SK-N-MC (cell line): ENCODE measurements at regions not wholly inside any gene's neighbourhood (a gene's known extent, or its start where the extent isn't known, plus 50 kb on each side); places are given as distances from the start of the nearest gene placed in this dataset.
A peak's percentile ranks its signal among the peaks of the same experiment; 100 is the strongest.

ENCODE experiments used
- DNase-seq: peaks from one replicate; pipeline ENCODE4 v3.0.0-alpha.2; 2011; ENCODE audit warnings: low read depth, low spot score
- H3K27ac ChIP-seq: fragments of 200-600 bp; sonication (generic); 2 replicates; pipeline ENCODE4 v1.5.1; 2016; ENCODE audit warnings: mixed run types
- H3K36me3 ChIP-seq: fragments of 200-600 bp; sonication (generic); 2 replicates; pipeline ENCODE4 v1.6.1; 2017; ENCODE audit warnings: antibody characterized with exemption, low read length, mixed read lengths; ENCODE audit not compliant: insufficient read depth
- H3K4me3 ChIP-seq: fragments of 200-600 bp; sonication (generic); 2 replicates; pipeline ENCODE4 v1.5.1; 2016
- H3K9ac ChIP-seq: fragments of 200-600 bp; sonication (generic); 2 replicates; pipeline ENCODE4 v1.8.0; 2017; ENCODE audit warnings: mixed run types, mixed read lengths; ENCODE audit not compliant: insufficient read length
- H3K9me3 ChIP-seq: fragments of 200-600 bp; sonication (generic); 2 replicates; pipeline ENCODE4 v1.6.1; 2017; ENCODE audit warnings: low read depth, mild to moderate bottlenecking, antibody characterized with exemption, low read length, moderate library complexity, mixed read lengths
- EZH2 ChIP-seq: fragments of 200-600 bp; sonication (generic); IDR thresholded peaks from one replicate; pipeline ENCODE4 v1.6.1; 2017; ENCODE audit warnings: antibody characterized with exemption
- FOXP2 ChIP-seq: optimal IDR thresholded peaks from 2 replicates; pipeline ENCODE3; 2011; ENCODE audit warnings: mild to moderate bottlenecking, moderate library complexity; ENCODE audit not compliant: insufficient read depth; ENCODE audit errors: extremely low read length, control extremely low read depth
- POLR2AphosphoS5 ChIP-seq: IDR thresholded peaks from 2 replicates; pipeline ENCODE4 v1.6.1; 2012; ENCODE audit warnings: mild to moderate bottlenecking, low read depth, low read length, borderline replicate concordance

- Histone ChIP-seq H3K9ac (no peak overlapping the region), H3K27ac (no peak overlapping the region), H3K9me3 (no peaks in the 10 kb centered on the region), H3K36me3 (no peaks in the 10 kb centered on the region), H3K4me3 (no peak overlapping the region)
- no peak for DNase-seq
- TF ChIP-seq EZH2 (no peak), POLR2AphosphoS5 (no peak), FOXP2 (no peak)
Observed at GRCh38 chr10:27599546-27599945, 95.4 kb downstream of the RAB18 start.

- Histone ChIP-seq H3K9me3 (no peaks in the 10 kb centered on the region), H3K27ac (no peak overlapping the region), H3K9ac (no peak overlapping the region), H3K36me3 (no peaks in the 10 kb centered on the region), H3K4me3 (no peak overlapping the region)
- no peak for DNase-seq
- TF ChIP-seq POLR2AphosphoS5 (no peak), EZH2 (no peak), FOXP2 (no peak)
Observed at GRCh38 chr10:27600930-27601329, 96.8 kb downstream of the RAB18 start.

GRCh38 chr10:27601503-27601902 lies 97.4 kb downstream of the RAB18 start:
- no peaks in the 10 kb centered on the region for H3K9me3 ChIP-seq
- no peak overlapping the region for H3K9ac ChIP-seq
- H3K4me3 ChIP-seq, result no peak overlapping the region
- DNase-seq, result no peak
- no peak for TF ChIP-seq FOXP2
- no peak for TF ChIP-seq POLR2AphosphoS5
- no peak for TF ChIP-seq EZH2
- H3K36me3 ChIP-seq, result no peaks in the 10 kb centered on the region
- no peak overlapping the region for H3K27ac ChIP-seq

- no peak overlapping the region for H3K27ac ChIP-seq
- DNase-seq, result no peak
- no peaks in the 10 kb centered on the region for H3K9me3 ChIP-seq
- H3K4me3 ChIP-seq, result no peak overlapping the region
- no peak for TF ChIP-seq POLR2AphosphoS5
- no peak for TF ChIP-seq EZH2
- no peak for TF ChIP-seq FOXP2
- no peak overlapping the region for H3K9ac ChIP-seq
- no peaks in the 10 kb centered on the region for H3K36me3 ChIP-seq
Observed at GRCh38 chr10:27601946-27602538, 97.9 kb downstream of the RAB18 start.

- Histone ChIP-seq H3K4me3 (no peak overlapping the region), H3K9me3 (no peaks in the 10 kb centered on the region), H3K27ac (no peak overlapping the region), H3K9ac (no peak overlapping the region), H3K36me3 (no peaks in the 10 kb centered on the region)
- DNase-seq, result no peak
- TF ChIP-seq POLR2AphosphoS5, result no peak
- TF ChIP-seq EZH2, result no peak
- no peak for TF ChIP-seq FOXP2
Observed at GRCh38 chr10:27603104-27603503, 99.0 kb downstream of the RAB18 start.

- Histone ChIP-seq H3K9me3 (no peaks in the 10 kb centered on the region), H3K36me3 (no peaks in the 10 kb centered on the region), H3K4me3 (no peak overlapping the region), H3K9ac (no peak overlapping the region), H3K27ac (no peak overlapping the region)
- no peak for DNase-seq
- TF ChIP-seq FOXP2 (no peak), EZH2 (no peak), POLR2AphosphoS5 (no peak)
Observed at GRCh38 chr10:27605318-27605717, 101.2 kb downstream of the RAB18 start.

GRCh38 chr10:27607591-27607990 lies 103.5 kb downstream of the RAB18 start:
- Histone ChIP-seq H3K4me3 (no peak overlapping the region), H3K9ac (no peak overlapping the region), H3K27ac (no peak overlapping the region), H3K9me3 (no peaks in the 10 kb centered on the region), H3K36me3 (no peaks in the 10 kb centered on the region)
- no peak for TF ChIP-seq EZH2
- no peak for TF ChIP-seq POLR2AphosphoS5
- no peak for TF ChIP-seq FOXP2
- DNase-seq, result no peak

GRCh38 chr10:27611236-27611635 lies 107.1 kb downstream of the RAB18 start:
- Histone ChIP-seq H3K9ac (no peak overlapping the region), H3K36me3 (no peaks in the 10 kb centered on the region), H3K4me3 (no peak overlapping the region), H3K27ac (0 out of 2 replicates have a peak overlapping the region, but pooled peaks have one; percentile 4), H3K9me3 (no peaks in the 10 kb centered on the region)
- DNase-seq, result no peak
- TF ChIP-seq FOXP2, result no peak
- TF ChIP-seq POLR2AphosphoS5, result no peak
- no peak for TF ChIP-seq EZH2
